Stimulated activated CD4-positive, alpha-beta T cell treated with anti-CD3 and anti-CD28 coated beads, Interleukin-4, amount 100 ng/mL, for 4 hours (primary cell): ENCODE measurements at regions not wholly inside any gene's neighbourhood (a gene's known extent, or its start where the extent isn't known, plus 50 kb on each side); places are given as distances from the start of the nearest gene placed in this dataset.
"Not testable (repeated sequence)": the region's sequence is repeated elsewhere in the genome, so short reads cannot be mapped to it uniquely, and the experiment has no call there.

ENCODE experiments used
- DNase-seq, 2 experiments: peaks; one replicate each; pipeline ENCODE4 v3.0.0-alpha.2; 2020

DNA sequence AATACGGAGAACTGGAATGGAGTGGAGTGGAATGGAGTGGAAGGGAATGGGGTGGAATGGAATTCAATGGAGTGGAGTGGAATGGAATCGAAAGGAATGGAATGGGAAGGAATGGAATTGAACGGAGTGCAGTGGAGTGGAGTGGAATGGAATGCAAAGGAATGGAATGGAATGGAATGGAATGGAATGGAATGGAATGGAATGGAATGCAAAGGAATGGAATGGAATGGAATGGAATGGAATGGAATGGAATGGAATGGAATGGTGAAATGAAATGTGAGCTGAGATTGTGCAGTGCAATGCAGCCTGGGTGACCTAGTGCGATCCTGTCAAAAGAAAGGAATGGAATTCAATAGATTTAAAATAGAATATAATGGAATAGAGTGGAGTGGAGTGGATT, 357.3 kb upstream of the WSB1 start:
- not testable (repeated sequence) for DNase-seq

DNA sequence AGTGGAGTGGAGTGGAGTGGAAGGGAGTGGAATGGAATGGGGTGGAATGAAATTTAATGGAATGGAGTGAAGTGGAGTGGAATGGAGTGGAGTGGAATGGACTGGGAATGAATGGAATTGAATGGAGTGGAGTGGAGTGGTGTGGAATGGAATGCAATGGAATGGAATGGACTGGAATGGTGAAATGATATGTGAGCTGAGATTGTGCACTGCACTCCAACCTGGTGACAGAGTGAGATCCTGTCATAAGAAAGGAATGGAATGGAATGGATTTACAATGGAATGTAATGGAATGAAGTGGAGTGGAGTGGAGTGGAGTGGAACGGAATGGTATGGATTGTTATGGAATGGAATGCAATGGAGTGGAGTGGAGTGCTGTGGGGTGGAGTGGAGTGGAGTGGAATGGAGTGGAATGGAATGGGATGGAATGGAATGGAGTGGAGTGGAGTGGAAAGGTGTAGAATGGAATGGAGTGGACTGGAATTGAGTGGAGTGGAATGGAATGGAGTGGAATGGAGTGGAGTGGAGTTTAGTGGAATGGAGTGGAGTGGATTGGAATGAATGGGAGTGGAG, 356.1 kb upstream of the WSB1 start:
- DNase-seq, result not testable (repeated sequence)

DNA sequence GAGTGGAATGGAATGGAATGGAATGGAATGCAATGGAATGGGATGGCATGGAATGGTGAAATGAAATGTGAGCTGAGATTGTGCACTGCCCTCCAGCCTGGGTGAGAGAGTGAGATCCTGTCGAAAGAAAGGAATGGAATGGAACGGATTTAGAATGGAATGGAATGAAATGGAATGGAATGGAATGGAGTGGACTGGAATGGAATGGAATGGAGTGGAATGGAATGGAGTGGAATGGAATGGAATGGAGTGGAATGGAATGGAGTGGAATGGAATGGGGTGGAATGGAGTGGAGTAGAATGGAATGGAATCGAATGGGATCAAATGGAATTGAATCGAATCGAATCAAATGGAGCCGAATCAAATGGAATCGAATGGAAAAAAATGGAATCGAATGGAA, 354.2 kb upstream of the WSB1 start:
- not testable (repeated sequence) for DNase-seq

DNA sequence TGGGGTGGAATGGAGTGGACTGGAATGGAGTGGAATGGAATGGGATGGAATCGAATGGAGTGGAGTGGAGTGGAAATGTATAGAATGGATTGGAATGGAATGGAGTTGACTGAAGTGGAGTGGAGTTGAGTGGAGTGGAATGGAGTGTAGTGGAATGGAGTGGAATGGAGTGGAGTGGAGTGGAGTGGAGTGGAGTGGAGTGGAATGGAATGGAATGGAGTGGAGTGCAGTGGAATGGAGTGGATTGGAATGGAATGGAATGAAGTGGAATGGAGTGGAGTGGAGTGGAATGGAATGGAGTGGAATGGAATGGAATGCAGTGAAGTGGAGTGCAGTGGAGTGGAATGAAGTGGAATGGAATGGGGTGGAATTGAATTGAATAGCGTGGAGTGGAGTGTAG, 353.3 kb upstream of the WSB1 start:
- DNase-seq, result not testable (repeated sequence)

DNA sequence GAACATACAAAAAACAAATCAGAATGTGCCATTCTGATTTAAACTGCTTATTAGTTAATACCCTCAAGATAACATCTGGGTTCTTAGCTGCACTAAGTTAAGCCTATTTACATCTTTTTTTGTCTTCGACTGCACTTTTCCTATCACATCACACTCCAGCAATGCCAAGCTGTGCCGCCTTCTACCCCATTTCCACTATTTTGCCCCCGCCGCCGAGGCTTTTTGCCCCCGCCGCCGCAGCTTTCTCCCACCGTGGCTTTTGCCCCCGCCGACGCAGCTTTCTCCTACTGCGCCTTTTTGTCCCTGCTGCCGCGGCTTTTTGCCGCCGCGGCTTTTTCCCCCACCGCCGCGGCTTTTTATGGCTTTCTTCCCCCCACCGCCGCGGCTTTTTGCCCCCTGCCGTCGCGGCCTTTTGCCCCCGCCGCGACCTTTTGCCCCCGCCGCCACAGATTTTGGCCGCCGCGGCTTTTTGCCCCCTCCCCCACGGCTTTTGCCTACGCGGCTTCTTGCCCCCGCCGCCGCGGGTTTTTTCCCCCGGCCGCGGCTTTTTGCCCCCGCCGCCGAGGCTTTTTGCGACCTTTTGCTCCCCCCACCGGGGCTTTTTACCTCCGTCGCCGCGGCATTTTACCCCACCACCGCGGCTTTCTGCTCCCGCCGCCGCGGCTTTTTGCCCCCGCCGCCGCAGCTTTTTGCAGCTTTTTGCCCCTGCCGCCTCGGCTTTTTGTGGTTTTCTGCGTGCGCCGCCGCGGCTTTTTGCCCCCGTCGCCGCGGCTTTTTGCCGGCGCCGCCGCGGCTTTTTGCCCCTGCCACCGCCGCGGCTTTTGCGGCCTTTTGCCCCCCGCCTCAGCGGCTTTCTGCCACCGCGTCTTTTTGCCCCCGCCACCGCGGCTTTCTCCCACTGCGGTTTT, 331.4 kb upstream of the WSB1 start:
- no peak for DNase-seq

DNA sequence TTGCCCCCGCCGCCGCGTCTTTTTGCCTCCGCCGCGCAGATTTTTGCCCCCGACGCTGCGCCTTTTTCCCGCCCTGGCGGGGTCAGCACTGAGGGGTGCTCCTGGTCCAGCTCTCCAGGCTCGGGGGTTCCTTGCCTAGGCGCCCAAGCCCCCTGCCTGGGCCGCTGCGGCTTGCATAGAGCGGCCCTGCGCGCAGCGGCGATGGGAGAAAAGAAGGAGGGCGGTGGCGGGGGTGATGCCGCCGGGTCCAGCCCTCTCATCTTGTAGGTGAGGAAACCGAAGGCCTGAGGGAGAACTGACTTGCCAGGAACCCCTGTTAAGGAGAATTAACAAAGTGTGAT, 330.8 kb upstream of the WSB1 start:
- no peak for DNase-seq

DNA sequence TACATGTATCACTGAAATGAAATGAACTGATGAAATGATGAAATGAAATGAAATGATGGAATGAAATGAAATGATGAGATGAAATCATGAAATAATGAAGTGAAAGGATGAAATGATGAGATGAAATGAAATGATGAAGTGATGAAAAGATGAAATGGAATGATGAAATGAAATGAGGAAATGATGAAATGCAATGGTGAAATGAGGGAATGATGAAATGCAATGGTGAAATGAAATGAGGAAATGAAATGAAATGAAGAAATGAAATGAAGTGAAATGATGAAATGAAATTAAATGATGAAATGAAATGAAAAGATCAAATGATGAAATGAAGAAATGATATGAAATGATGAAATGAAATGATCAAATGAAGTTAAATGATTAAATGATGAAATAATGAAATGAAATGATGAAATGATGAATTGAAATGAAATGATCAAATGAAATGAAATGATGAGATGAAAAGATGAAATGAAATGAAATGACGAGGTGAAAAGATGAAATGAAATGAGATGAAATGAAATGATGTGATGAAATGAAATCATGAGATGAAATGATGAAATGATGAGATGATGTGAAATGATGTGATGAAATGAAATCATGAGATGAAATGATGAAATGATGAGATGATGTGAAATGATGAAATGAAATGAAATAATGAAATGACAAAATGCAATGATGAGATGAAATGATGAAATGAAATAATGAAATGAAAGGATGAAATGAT, 327.9 kb upstream of the WSB1 start:
- not testable (repeated sequence) for DNase-seq

DNA sequence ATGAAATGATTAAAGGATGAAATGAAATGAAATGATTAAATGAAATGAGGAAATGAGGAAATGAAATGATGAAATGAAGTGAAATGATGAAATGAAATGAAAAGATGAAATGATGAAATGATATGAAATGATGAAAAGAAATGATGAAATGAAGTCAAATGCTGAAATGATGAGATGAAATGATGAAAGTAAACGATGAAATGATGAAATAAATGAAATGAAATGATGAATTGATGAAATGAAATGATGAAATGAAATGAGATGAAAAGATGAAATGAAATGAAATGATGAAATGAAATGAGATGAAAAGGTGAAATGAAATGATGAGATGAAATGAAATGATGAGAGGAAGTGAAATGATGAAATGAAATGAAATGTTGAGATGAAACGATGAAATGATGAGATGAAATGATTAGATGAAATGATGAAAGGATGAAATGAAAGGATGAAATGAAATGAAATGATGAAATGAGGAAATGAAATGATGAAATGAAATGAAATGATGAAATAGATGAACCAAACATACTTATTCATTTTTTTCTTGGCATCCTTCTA, 327.2 kb upstream of the WSB1 start:
- DNase-seq, result not testable (repeated sequence)

DNA sequence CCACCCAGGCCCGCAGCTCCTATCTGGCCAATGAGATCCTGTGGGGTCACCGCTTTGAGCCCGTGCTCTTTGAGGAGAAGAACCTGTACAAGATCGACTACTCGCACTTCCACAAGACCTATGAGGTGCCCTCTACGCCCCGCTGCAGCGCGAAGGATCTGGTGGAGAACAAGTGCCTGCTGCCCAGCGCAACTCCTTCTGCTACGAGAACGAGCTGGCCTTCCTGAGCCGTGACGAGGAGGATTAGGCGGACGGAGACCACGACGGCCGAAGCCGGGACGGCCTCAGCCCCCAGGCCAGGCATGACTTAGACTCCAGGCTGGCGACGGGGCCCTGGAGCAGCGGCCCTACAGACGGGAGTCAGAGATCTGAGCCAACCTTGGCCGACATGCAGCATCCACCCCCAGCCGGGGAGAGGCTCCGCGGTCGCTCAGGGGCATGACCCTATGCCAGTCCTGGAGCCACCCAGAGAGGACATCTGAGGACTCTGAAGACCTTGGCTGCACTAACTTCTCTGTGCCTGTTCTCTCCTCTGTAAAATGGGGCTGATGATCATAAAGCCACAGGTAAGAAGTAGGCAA, 312.0 kb upstream of the WSB1 start:
- DNase-seq, result not testable (repeated sequence)

DNA sequence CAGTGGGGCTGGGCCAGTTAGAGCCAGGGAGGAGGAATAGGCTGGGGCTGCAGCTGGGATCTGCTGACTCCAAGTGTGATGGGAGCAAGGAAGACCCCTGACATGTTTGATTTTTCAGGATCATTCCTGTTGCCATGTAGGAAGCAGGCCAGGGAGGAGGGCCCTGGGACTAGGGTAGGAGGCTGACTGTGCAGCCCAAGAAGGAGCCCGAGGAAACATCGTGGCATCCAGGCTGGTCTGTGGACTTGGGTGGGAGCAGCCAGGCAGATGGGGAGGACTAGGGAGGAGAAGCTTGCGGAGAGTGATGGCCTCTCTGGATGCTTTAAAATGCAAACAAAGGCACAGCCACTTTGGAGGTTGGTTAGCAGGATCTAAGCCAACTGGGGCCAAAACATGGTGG, 311.4 kb upstream of the WSB1 start:
- DNase-seq, result not testable (repeated sequence)

DNA sequence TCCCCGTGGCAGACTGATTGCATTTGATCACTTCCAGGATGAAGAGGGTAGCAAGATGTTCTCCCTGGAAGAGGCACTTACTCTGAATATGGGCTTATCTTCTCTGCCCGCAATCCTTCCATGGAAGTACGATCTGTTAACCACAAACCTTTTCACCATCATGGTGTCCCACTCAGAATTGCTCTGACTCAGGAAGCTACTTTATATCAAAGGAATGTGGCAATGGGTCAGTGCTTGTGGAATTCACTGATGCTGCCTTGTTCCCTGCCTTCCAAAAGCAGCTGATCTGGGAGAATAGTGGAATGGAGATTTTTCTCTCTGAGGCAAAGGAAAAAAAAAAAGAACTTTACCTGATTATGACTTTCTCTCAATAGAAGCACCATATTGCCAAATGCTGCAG, 306.1 kb upstream of the WSB1 start:
- not testable (repeated sequence) for DNase-seq

DNA sequence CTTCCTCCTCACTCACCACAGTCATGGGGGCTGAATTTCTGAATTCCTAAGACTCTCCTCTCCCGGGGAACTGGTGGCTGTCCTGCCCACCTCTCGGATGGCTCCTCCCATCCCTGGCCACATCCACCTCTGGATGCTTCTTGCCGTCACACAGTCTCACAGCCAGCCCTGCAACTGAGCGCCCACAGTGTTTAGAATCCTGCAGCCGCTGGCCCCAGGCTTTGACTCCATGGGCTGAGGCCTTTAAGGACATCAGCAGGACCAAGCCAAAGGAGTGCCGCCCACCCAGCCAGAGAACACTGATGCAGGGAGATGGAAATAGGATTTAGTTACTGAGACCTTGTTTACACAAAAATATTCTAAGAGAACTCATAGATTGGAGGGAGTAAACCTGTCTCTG, 299.3 kb upstream of the WSB1 start:
- DNase-seq, result not testable (repeated sequence)

DNA sequence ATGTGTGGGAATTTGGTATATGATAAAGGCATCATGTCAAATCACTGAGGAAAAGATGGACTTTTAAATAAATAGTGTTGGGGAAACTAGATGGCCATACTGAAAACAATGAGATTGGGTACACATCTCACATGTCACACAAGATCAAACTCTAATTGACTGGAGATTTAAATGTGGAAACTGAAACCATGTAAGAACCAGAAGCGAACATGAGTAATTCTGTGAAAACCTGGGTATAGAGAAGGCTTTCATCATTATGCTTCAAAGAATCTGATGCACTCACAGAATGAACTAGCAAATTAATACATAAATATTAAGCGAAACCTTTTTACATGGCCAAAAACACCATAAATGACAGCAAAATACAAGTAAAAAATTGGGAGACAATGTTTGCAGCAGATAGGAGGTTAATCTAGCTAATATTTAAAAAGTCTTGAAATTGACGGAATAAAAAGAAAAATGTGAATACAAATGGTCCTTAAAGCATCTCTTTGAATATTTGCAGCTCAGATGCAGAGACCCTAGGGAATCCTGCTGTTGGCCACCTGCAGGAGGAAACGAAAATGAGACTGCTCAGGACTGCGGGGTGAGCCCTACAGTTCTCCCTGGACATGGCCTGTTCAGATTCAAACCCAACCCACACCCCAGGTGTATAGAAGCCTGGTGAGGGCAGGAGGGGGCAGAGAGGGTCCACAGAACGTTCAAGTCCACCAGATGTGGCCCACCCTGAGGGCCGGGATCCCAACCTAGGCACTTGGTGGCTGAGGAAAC, 297.6 kb upstream of the WSB1 start:
- not testable (repeated sequence) for DNase-seq

DNA sequence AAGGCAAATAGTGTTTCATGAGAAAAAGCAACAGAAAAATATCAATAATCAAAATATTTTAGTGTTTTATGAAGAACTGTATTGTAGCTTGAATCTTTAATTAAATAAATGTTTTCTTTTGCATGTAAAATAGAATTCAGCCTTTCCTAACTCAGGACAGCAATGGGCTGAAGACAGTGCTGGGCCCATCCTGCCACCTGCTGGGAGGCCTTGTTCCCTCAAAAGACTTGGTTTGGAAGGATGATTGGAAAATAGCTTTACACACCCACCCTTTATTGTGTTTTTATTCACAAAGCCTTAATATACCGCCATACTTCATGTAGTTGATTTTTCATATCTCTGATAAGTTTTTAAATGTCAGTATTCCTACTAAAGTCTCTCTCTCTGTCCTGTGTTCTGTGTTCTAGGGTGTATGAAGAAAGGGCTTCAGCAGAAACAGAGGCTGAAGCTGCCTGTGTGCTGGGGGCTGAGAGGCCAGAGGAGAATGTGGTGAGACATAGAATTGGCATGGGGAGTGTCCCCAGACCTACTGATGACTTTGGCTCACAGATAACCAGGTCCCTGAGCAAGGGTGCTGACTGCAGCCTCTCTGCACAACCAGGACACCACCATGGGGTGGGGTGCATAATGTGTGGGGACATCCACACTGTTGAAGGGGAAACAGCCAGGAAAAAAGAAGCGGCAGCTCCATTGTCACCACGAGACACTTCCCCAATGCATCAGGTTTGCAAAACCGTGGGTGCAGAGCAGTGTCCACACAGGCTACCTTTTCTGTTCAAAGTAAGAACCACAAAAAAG, 286.0 kb upstream of the WSB1 start:
- not testable (repeated sequence) for DNase-seq

DNA sequence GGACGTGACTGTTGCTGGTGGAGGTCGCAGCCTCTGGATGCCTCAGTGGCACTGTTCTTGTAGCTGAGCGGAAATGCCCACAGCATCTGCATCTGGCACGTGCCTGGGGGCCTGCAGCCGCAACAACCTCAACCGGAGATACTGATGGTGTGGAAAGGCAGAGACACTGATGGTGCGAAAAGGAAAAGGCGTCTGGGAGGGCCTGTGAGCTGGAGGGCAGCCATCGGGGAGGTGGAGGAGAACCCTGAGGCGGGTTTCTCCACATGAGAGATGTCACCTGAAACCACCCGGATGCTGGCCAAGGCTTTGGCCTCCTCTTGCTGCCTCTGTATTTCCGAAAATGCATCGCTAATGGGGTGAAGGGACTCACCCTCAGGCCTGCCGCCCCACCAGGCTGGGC, 284.8 kb upstream of the WSB1 start:
- DNase-seq, result no peak

DNA sequence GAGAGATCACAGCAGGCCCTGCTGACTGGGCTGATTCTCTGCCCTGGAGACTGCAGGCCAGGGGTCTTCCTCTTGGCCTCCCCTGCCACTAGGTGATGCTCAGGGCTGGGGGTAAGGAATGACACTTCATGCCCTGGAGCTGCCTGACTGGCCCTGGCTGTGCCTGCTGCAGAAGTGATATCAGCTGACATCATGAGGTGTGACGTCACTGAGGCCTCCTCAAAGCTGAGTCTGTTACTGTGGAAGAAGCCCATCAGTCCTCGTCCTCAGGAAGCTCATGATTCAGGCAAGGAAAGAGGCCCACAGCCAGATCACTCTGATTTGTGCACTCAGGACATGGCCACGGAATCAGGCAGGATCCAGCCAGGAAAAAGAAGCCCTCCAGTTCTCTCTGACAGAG, 283.8 kb upstream of the WSB1 start:
- DNase-seq, result not testable (repeated sequence)

DNA sequence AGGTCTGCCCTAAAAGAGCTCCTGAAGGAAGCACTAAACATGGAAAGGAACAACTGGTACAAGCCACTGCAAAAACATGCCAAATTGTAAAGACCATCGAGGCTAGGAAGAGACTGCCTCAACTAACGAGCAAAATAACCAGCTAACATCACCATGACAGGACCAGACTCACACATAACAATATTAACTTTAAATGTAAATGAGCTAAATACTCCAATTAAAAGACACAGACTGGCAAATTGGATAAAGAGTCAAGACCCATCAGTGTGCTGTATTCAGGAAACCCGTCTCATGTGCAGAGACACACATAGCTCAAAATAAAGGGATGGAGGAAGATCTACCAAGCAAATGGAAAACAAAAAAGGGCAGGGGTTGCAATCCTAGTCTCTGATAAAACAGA, 263.4 kb upstream of the WSB1 start:
- DNase-seq, result not testable (repeated sequence)

DNA sequence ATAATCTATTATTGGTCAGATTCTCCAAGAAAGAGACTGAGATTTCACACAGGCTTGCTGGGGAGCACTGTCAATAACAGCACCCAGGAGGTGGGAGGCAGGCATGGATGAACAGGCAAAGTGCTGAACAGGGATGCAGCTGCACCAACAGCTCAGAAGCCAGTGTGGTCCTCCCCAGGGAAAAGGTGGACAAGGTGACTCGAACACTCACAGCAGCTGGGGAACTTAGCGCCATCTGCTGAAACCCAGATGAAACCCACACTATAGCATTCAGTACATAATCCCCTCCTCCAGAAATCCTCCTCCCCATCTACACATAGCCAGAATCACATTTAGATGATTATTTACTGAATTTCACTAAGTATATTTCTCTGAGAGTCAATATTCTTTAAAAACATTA, 255.2 kb upstream of the WSB1 start:
- no peak for DNase-seq

DNA sequence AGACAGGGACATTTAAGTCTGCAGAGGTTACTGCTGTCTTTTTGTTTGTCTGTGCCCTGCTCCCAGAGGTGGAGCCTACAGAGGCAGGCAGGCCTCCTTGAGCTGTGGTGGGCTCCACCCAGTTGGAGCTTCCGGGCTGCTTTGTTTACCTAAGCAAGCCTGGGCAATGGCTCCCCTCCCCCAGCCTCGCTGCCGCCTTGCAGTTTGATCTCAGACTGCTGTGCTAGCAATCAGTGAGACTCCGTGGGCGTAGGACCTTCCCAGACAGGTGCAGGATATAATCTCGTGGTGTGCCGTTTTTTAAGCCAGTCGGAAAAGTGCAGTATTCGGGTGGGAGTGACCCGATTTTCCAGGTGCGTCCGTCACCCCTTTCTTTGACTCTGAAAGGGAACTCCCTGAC, 248.9 kb upstream of the WSB1 start:
- not testable (repeated sequence) for DNase-seq

DNA sequence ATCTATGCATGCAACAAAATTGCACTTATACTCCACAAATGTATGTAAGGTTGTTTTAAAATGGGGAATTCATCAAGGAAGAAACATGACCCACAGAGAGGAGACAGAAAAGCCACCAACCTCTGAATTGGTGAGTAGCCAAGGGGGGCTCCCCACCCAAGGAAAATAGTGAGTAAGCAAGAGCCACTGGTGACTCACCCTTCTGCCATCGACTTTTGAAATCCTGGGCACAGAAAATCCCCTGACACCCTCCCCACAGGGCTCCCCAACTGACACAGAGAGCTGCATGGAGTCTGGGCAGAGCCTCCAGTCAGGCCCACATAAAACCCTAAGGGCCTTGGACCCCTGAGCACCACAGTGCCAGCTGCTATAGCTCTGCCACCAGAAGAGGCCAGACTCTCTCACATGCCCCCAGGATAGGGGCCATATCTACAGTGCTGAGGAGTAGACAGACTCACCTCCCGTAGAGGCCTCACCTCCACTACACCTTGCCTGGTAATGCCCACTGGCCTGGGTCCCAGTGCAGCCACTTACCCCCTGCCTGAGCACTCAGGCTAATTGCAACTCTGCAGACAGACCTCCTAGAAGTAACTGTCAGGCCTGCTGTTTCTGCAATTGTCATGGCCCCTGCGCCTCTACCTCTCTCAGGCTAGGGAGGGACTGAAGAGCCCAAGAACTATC, 244.7 kb upstream of the WSB1 start:
- DNase-seq, result no peak

DNA sequence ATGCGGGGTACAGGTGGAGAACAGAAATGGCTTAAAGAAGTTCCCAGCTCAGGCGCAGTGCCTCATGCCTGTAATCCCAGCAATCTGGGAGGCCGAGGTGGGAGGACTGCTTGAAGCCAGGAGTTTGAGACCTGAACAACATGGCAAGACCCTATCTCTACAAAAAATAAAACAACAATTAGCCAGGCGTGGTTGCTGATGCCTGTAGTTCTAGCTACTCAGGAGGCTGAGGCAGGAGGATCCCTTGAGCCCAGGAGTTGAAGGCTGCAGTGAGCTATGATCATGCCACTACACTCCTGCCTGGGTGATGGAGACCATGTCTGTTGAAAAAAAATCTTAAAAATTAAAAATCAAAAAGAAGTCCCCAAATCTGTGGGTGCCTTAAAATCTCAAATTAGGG, 228.3 kb upstream of the WSB1 start:
- DNase-seq, result no peak
